Psoas muscle (tissue), 7 donors: ENCODE measurements at regions not wholly inside any gene's neighbourhood (a gene's known extent, or its start where the extent isn't known, plus 50 kb on each side); places are given as distances from the start of the nearest gene placed in this dataset.

Experiments used
- ATAC-seq, 4 donors: fragments of 200-7000 bp; cut with Tn5 transposase; one replicate each; pipeline ENCODE4 v1.9.1; 2020; ENCODE audit warnings: moderate library complexity in 3 of 4, mild to moderate bottlenecking in 2 of 4
- DNase-seq, 2 donors: peaks; one replicate each; pipeline ENCODE4 v3.0.0-alpha.2; 2020
- H3K27ac ChIP-seq: fragments of 200-600 bp; one replicate; pipeline ENCODE4 v1.8.0; 2022
- H3K27me3 ChIP-seq, 3 donors: fragments of 200-600 bp in 1 of 3; one replicate each; pipeline versions ENCODE4 v1.6.1 to v1.8.0; 2013 to 2022; ENCODE audit warnings: low read length in 2 of 3, mild to moderate bottlenecking in 2 of 3, moderate library complexity in 1 of 3; ENCODE audit not compliant: insufficient read depth in 3 of 3
- H3K36me3 ChIP-seq, 2 donors: fragments of 200-600 bp in 1 of 2; one replicate each; pipeline versions ENCODE4 v1.6.1 to v1.8.0; 2013 to 2022; ENCODE audit warnings: low read depth in 1 of 2, mild to moderate bottlenecking in 1 of 2, moderate library complexity in 1 of 2; ENCODE audit not compliant: insufficient read depth in 1 of 2
- H3K4me1 ChIP-seq: fragments of 200-600 bp; one replicate; pipeline ENCODE4 v1.8.0; 2022
- H3K4me3 ChIP-seq: fragments of 200-600 bp; one replicate; pipeline ENCODE4 v1.8.0; 2022; ENCODE audit warnings: mild to moderate bottlenecking
- H3K9me3 ChIP-seq: fragments of 200-600 bp; one replicate; pipeline ENCODE4 v1.8.0; 2022
- CTCF ChIP-seq: fragments of 200-600 bp; IDR thresholded peaks from one replicate; pipeline ENCODE4 v1.8.0; 2022; ENCODE audit warnings: antibody characterized with exemption
- WGBS, 3 donors: extraction: QIAGEN DNeasy Blood & Tissue Kit; methylation state at CpG; one replicate each; pipeline versions ENCODE4 v1.1.6 to v1.1.7; 2013; 5-methylcytosine and 5-hydroxymethylcytosine counted together
- intact Hi-C, 2 donors: fragments of 100-400 bp; cut with DNase I; formaldehyde crosslinking; loops; one replicate each; pipeline versions ENCODE4 v1.11.0 to v1.14.2; 2022
- donor health status: healthy with polysubstance abuse.
- donor health status: DM: no; HTN: no; CAD: no; lungs with moderate emphysema.
- donor health status: Bipolar disorder and iron deficiency.
- donor health status: healthy.
- donor health status: DM: yes; HTN: yes; CAD: no.
- donor health status: DM: no; HTN: no; CAD: no.
- donor health status: DM: yes; HTN: yes; CAD: no.

GRCh38 chr1:57725318-57725717, 301.5 kb upstream of the DAB1 start:
- no peaks in the 10 kb centered on the region for H3K9me3 ChIP-seq
- no peak for ATAC-seq
- intact Hi-C loops = no loop called here
- H3K27ac ChIP-seq = no peak overlapping the region
- DNase-seq = no peak
- no peak overlapping the region for H3K4me3 ChIP-seq
- H3K36me3 ChIP-seq = no peaks in the 10 kb centered on the region
- WGBS, 3 donors = 84 to 91% (median 87%) methylated on average over 4 of the region's 4 CpGs
- no peaks in the 10 kb centered on the region for H3K4me1 ChIP-seq
- no peak for TF ChIP-seq CTCF
- no peaks in the 10 kb centered on the region for H3K27me3 ChIP-seq

GRCh38 chr1:57724535-57724934, 300.7 kb upstream of the DAB1 start:
- ATAC-seq = no peak
- Histone ChIP-seq H3K36me3 (no peaks in the 10 kb centered on the region), H3K4me1 (no peaks in the 10 kb centered on the region), H3K27me3 (no peaks in the 10 kb centered on the region), H3K4me3 (no peak overlapping the region), H3K27ac (no peak overlapping the region), H3K9me3 (no peaks in the 10 kb centered on the region)
- intact Hi-C loops = no loop called here
- no peak for DNase-seq
- TF ChIP-seq CTCF = no peak
- WGBS, 3 donors = 84 to 95% (median 91%) methylated on average over 1 of the region's 1 CpG

GRCh38 chr1:57722285-57722978, 298.6 kb upstream of the DAB1 start:
- Histone ChIP-seq H3K27ac (no peak overlapping the region), H3K4me3 (no peak overlapping the region), H3K27me3 (no peaks in the 10 kb centered on the region), H3K4me1 (no peaks in the 10 kb centered on the region), H3K36me3 (no peaks in the 10 kb centered on the region), H3K9me3 (no peaks in the 10 kb centered on the region)
- 85 to 90% (median 86%) methylated on average over 4 of the region's 4 CpGs for WGBS, 3 donors
- TF ChIP-seq CTCF = no peak
- intact Hi-C loops = no loop called here
- ATAC-seq (no peak), DNase-seq (no peak)

- Histone ChIP-seq H3K9me3 (no peaks in the 10 kb centered on the region), H3K36me3 (no peaks in the 10 kb centered on the region), H3K4me3 (no peak overlapping the region), H3K27me3 (no peaks in the 10 kb centered on the region), H3K4me1 (no peaks in the 10 kb centered on the region), H3K27ac (no peak overlapping the region)
- intact Hi-C loops = no loop called here
- no peak for DNase-seq
- no peak for TF ChIP-seq CTCF
- ATAC-seq = no peak
- WGBS, 3 donors = 65 to 93% (median 86%) methylated on average over 2 of the region's 2 CpGs
Measured at GRCh38 chr1:57721001-57721400, 297.1 kb upstream of the DAB1 start.

GRCh38 chr1:57719274-57719673, 295.4 kb upstream of the DAB1 start:
- no peaks in the 10 kb centered on the region for H3K9me3 ChIP-seq
- intact Hi-C loops = no loop called here
- DNase-seq (no peak), ATAC-seq (no peak)
- no peak overlapping the region for H3K4me3 ChIP-seq
- no peak overlapping the region for H3K27ac ChIP-seq
- H3K4me1 ChIP-seq = no peaks in the 10 kb centered on the region
- no peak for TF ChIP-seq CTCF
- no peaks in the 10 kb centered on the region for H3K27me3 ChIP-seq
- 19 to 34% (median 24%) methylated on average over 5 of the region's 5 CpGs for WGBS, 3 donors
- H3K36me3 ChIP-seq = no peaks in the 10 kb centered on the region
